SK-N-SH treated with all-trans-retinoic acid at 6 μM for 48 hours (cell line): ENCODE measurements at regions not wholly inside any gene's neighbourhood (a gene's known extent, or its start where the extent isn't known, plus 50 kb on each side); places are given as distances from the start of the nearest gene placed in this dataset.

ENCODE experiments used
- CREB5 ChIP-seq: fragments of 250-450 bp; sonication (Bioruptor Pico); IDR thresholded peaks from 2 replicates; pipeline ENCODE4 v1.5.1; 2020; ENCODE audit warnings: low read depth, mild to moderate bottlenecking, moderate library complexity
- CSDC2 ChIP-seq: fragments of 250-450 bp; sonication (Bioruptor Pico); IDR thresholded peaks from 2 replicates; pipeline ENCODE4 v1.5.0; 2020; ENCODE audit warnings: mild to moderate bottlenecking, moderate library complexity
- RARB ChIP-seq: fragments of 250-450 bp; sonication (Bioruptor Pico); IDR thresholded peaks from 2 replicates; pipeline ENCODE4 v1.8.0; 2021; ENCODE audit warnings: mild to moderate bottlenecking, moderate library complexity
- TOX ChIP-seq: fragments of 250-450 bp; sonication (Bioruptor Pico); IDR thresholded peaks from 2 replicates; pipeline ENCODE4 v1.8.0; 2021; ENCODE audit warnings: mild to moderate bottlenecking, moderate library complexity, borderline replicate concordance
- ZC3H10 ChIP-seq: fragments of 250-450 bp; sonication (Bioruptor Pico); IDR thresholded peaks from 2 replicates; pipeline ENCODE4 v1.5.1; 2021; ENCODE audit warnings: mild to moderate bottlenecking, moderate library complexity
- ZFP3 ChIP-seq: fragments of 250-450 bp; sonication (Bioruptor Pico); IDR thresholded peaks from 2 replicates; pipeline ENCODE4 v1.5.0; 2020; ENCODE audit warnings: mild to moderate bottlenecking, moderate library complexity
- ZFP30 ChIP-seq: fragments of 450-650 bp; formaldehyde crosslinking; IDR thresholded peaks from 2 replicates; pipeline ENCODE4 v1.5.0; 2022; ENCODE audit warnings: mild to moderate bottlenecking, moderate library complexity
- ZNF565 ChIP-seq: fragments of 450-650 bp; formaldehyde crosslinking; conservative IDR thresholded peaks from 2 replicates; pipeline ENCODE4 v1.5.0; 2020; ENCODE audit warnings: low read depth, mild to moderate bottlenecking, moderate library complexity
- ZNF8 ChIP-seq: fragments of 450-650 bp; formaldehyde crosslinking; IDR thresholded peaks from 2 replicates; pipeline ENCODE4 v1.5.0; 2020; ENCODE audit warnings: mild to moderate bottlenecking, moderate library complexity
- TF ChIP-seq, protein P1 (sequence below): fragments of 250-450 bp; sonication (Bioruptor Pico); IDR thresholded peaks from 2 replicates; pipeline ENCODE4 v1.5.1; 2021; ENCODE audit warnings: mild to moderate bottlenecking, moderate library complexity
- TF ChIP-seq, protein P2 (sequence below): fragments of 250-450 bp; sonication (Bioruptor Pico); IDR thresholded peaks from 2 replicates; pipeline ENCODE4 v1.8.0; 2020; ENCODE audit warnings: mild to moderate bottlenecking, moderate library complexity, borderline replicate concordance

- TF ChIP-seq, protein P1, sequence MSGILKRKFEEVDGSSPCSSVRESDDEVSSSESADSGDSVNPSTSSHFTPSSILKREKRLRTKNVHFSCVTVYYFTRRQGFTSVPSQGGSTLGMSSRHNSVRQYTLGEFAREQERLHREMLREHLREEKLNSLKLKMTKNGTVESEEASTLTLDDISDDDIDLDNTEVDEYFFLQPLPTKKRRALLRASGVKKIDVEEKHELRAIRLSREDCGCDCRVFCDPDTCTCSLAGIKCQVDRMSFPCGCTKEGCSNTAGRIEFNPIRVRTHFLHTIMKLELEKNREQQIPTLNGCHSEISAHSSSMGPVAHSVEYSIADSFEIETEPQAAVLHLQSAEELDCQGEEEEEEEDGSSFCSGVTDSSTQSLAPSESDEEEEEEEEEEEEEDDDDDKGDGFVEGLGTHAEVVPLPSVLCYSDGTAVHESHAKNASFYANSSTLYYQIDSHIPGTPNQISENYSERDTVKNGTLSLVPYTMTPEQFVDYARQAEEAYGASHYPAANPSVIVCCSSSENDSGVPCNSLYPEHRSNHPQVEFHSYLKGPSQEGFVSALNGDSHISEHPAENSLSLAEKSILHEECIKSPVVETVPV (CRISPR knock-in tag): no peak
- no peak for TF ChIP-seq RARB
- TF ChIP-seq, protein P2, sequence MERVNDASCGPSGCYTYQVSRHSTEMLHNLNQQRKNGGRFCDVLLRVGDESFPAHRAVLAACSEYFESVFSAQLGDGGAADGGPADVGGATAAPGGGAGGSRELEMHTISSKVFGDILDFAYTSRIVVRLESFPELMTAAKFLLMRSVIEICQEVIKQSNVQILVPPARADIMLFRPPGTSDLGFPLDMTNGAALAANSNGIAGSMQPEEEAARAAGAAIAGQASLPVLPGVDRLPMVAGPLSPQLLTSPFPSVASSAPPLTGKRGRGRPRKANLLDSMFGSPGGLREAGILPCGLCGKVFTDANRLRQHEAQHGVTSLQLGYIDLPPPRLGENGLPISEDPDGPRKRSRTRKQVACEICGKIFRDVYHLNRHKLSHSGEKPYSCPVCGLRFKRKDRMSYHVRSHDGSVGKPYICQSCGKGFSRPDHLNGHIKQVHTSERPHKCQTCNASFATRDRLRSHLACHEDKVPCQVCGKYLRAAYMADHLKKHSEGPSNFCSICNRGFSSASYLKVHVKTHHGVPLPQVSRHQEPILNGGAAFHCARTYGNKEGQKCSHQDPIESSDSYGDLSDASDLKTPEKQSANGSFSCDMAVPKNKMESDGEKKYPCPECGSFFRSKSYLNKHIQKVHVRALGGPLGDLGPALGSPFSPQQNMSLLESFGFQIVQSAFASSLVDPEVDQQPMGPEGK (CRISPR knock-in tag): no peak
- no peak for TF ChIP-seq ZFP30 (CRISPR knock-in tag)
- TF ChIP-seq ZFP3 (CRISPR knock-in tag): no peak
- TF ChIP-seq TOX: no peak
- no peak for TF ChIP-seq CSDC2
- TF ChIP-seq CREB5 (CRISPR knock-in tag): no peak
- TF ChIP-seq ZNF565 (CRISPR knock-in tag): no peak
- TF ChIP-seq ZNF8 (CRISPR knock-in tag): no peak
- TF ChIP-seq ZC3H10 (CRISPR knock-in tag): no peak
These were observed 453.0 kb downstream of the ADAMTS20 start for GRCh38 chr12:43098766-43099550.
